Activated CD8-positive, alpha-beta T cell treated with anti-CD3 and anti-CD28 coated beads for 36 hours (primary cell): ENCODE measurements at regions not wholly inside any gene's neighbourhood (a gene's known extent, or its start where the extent isn't known, plus 50 kb on each side); places are given as distances from the start of the nearest gene placed in this dataset.
"Not testable (repeated sequence)": the region's sequence is repeated elsewhere in the genome, so short reads cannot be mapped to it uniquely, and the experiment has no call there.

Source experiments
- ATAC-seq: fragments of 200-7000 bp; cut with Tn5 transposase; one replicate; pipeline ENCODE4 v1.10.0; 2021; ENCODE audit warnings: mild to moderate bottlenecking, moderate library complexity
- CTCF ChIA-PET: fragments of 350-600 bp; sonication (Branson Sonifier 250); formaldehyde crosslinking; loops from one replicate; lab custom pipeline; 2021; ENCODE audit warnings: antibody characterized with exemption; lab: Charles Lee
- POLR2A ChIA-PET: fragments of 350-600 bp; sonication (Branson Sonifier 250); formaldehyde crosslinking; loops from one replicate; lab custom pipeline; 2021; ENCODE audit warnings: antibody characterized with exemption; lab: Charles Lee
- DNase-seq: peaks from one replicate; pipeline ENCODE4 v3.0.0-alpha.2; 2020
- H3K27ac Mint-ChIP-seq: one replicate; pipeline ENCODE4 v1.8.0; 2021; ENCODE audit warnings: mild to moderate bottlenecking, mixed read lengths
- H3K27me3 Mint-ChIP-seq: one replicate; pipeline ENCODE4 v1.8.0; 2021; ENCODE audit warnings: mixed read lengths
- H3K36me3 Mint-ChIP-seq: one replicate; pipeline ENCODE4 v1.8.0; 2021; ENCODE audit warnings: low read depth, mixed read lengths
- H3K4me1 Mint-ChIP-seq: one replicate; pipeline ENCODE4 v1.8.0; 2021; ENCODE audit warnings: low read depth, mixed read lengths
- H3K4me3 Mint-ChIP-seq: one replicate; pipeline ENCODE4 v1.8.0; 2021; ENCODE audit warnings: mild to moderate bottlenecking, moderate library complexity, mixed read lengths
- H3K9me3 Mint-ChIP-seq: one replicate; pipeline ENCODE4 v1.8.0; 2021; ENCODE audit warnings: mixed read lengths
- intact Hi-C: fragments of 100-400 bp; cut with micrococcal nuclease; formaldehyde crosslinking; loops from one replicate; pipeline ENCODE4 v1.10.0; 2022
- TF ChIP-seq, protein P1 (sequence below): fragments of 200-600 bp; IDR thresholded peaks from one replicate; pipeline ENCODE4 v1.8.0; 2022; ENCODE audit warnings: antibody characterized with exemption, mild to moderate bottlenecking

DNA sequence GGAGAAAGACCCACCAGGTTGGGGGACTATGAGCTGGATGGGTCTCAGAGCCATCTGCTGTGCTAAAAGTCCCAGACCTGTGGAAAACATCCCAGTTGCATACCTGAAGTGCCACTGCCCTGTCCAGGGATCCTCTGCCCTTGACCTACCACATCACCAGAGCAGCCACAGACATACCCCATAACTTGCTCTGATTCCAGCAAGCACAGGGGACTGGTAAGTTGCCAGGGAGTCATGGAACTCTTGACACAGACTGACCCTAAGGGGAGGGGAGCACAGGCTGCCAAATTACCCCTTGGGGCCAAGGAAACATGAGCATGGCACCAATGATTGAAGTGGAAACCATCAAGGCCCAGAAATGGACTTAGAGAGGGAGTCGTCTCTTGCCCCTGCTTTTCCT, 1335.1 kb upstream of the ALCAM start:
- intact Hi-C loops, result no loop called here
- H3K27me3 Mint-ChIP-seq, result no peaks in the 10 kb centered on the region
- no peaks in the 10 kb centered on the region for H3K36me3 Mint-ChIP-seq
- ATAC-seq, result no peak
- DNase-seq, result no peak
- H3K4me1 Mint-ChIP-seq, result no peaks in the 10 kb centered on the region
- no peak overlapping the region for H3K4me3 Mint-ChIP-seq
- CTCF ChIA-PET, result no interaction called here
- H3K27ac Mint-ChIP-seq, result no peak overlapping the region
- TF ChIP-seq, protein P1, sequence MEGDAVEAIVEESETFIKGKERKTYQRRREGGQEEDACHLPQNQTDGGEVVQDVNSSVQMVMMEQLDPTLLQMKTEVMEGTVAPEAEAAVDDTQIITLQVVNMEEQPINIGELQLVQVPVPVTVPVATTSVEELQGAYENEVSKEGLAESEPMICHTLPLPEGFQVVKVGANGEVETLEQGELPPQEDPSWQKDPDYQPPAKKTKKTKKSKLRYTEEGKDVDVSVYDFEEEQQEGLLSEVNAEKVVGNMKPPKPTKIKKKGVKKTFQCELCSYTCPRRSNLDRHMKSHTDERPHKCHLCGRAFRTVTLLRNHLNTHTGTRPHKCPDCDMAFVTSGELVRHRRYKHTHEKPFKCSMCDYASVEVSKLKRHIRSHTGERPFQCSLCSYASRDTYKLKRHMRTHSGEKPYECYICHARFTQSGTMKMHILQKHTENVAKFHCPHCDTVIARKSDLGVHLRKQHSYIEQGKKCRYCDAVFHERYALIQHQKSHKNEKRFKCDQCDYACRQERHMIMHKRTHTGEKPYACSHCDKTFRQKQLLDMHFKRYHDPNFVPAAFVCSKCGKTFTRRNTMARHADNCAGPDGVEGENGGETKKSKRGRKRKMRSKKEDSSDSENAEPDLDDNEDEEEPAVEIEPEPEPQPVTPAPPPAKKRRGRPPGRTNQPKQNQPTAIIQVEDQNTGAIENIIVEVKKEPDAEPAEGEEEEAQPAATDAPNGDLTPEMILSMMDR, result no peak
- POLR2A ChIA-PET, result no interaction called here
- peaks cover 14% of the 10 kb centered on the region for H3K9me3 Mint-ChIP-seq

DNA sequence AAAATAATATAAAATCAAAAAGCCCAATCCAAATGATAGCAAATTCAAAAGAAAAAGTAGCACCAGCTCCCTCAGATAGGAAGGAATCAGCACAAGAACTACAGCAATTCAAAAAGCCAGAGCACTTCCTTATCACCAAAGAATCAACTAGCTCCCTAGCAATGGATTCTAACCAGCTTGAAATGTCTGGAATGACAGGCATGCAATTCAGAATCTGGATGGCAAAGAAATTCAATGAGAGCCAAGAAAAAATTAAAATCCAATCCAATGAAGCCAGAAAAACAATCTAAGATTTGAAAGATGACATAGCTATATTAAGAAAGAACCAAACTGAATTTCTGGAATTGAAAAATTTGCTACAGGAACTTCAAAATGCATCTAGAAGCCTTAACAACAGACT, 1334.4 kb upstream of the ALCAM start:
- CTCF ChIA-PET, result no interaction called here
- Mint-ChIP-seq H3K36me3 (no peaks in the 10 kb centered on the region), H3K4me1 (no peaks in the 10 kb centered on the region), H3K4me3 (no peak overlapping the region), H3K27ac (no peak overlapping the region), H3K9me3 (peaks cover 14% of the 10 kb centered on the region), H3K27me3 (no peaks in the 10 kb centered on the region)
- no peak for DNase-seq
- POLR2A ChIA-PET, result no interaction called here
- TF ChIP-seq, protein P1, result no peak
- intact Hi-C loops, result no loop called here
- no peak for ATAC-seq

DNA sequence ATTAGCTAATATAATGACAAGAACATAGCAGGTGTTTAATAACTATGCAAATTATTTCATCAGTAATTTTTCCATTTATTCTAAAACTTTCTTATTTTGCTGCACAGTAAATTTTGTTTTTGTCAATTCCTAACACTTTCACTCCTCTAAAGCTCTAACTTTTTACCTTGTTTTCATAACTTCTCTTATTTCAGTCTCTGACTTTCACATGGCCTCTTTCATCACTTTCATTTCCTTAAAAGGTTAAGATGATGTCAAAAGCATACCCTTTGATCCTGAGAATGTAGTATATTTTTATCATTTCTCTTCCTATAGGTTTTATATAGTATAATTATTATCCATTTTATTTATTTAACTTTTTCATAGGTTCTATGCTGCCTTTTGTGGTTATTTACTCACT, 1325.8 kb upstream of the ALCAM start:
- no peaks in the 10 kb centered on the region for H3K36me3 Mint-ChIP-seq
- ChIA-PET POLR2A (no interaction called here), CTCF (interaction anchor here (0.7 kb wide), 1 partner anchor 10 kb away, joined by 3 read pairs; no protein-coding TSS in a partner anchor)
- ATAC-seq (no peak), DNase-seq (no peak)
- intact Hi-C loops, result no loop called here
- no peaks in the 10 kb centered on the region for H3K4me1 Mint-ChIP-seq
- H3K9me3 Mint-ChIP-seq, result peaks cover 5% of the 10 kb centered on the region
- H3K4me3 Mint-ChIP-seq, result no peak overlapping the region
- no peak overlapping the region for H3K27ac Mint-ChIP-seq
- TF ChIP-seq, protein P1, result no peak
- H3K27me3 Mint-ChIP-seq, result no peaks in the 10 kb centered on the region

DNA sequence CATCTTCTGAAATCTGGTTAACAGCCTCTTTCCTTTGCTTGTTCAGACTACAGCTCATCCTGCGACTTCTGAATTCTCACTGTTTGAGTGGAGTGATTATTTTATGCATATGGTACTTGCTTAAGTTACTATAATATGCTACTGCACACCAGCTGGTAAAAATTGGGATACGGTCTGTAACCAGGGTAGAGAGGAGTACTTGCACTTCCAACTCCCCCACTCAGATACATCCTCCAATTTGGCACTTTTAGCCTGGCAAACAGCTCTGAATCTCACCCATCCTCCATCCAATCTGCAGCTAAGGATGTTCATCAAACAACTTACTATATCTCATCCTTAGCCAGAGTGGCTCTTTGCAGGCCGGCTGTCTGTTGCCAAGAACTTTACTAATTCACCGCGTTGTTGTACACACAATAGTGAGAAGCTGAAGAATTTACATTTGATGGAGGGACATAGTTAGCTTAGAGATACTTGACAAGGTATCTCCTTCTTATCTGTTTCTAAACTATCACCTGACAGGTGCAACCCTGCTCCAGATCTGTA, 1323.6 kb upstream of the ALCAM start:
- POLR2A ChIA-PET, H3K36me3 Mint-ChIP-seq: not testable (repeated sequence)

DNA sequence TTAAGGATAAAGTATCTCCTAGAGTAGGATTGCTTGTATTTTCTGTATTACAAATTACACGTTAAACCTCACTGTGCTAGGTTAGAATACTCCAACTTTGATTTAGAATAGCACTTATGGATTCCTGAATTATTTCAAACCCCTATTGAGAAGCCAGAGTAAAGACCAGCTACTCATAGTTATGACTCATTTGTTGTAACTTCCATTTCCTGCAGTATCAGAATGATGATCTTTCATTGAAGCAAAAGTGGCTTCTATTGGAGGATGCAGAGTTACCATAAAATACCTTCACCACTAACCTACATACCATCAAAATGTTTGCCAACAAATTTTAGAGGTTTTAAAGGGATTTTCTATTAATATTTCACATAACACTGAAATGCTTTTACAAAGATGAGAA, 1322.7 kb upstream of the ALCAM start:
- DNase-seq, result no peak
- POLR2A ChIA-PET, result no interaction called here
- ATAC-seq, result no peak
- intact Hi-C loops, result no loop called here
- H3K36me3 Mint-ChIP-seq, result no peaks in the 10 kb centered on the region
- TF ChIP-seq, protein P1, result no peak
- H3K27ac Mint-ChIP-seq, result no peak overlapping the region
- H3K4me3 Mint-ChIP-seq, result no peak overlapping the region
- H3K4me1 Mint-ChIP-seq, result no peaks in the 10 kb centered on the region
- H3K9me3 Mint-ChIP-seq, result no peaks in the 10 kb centered on the region
- CTCF ChIA-PET, result no interaction called here
- H3K27me3 Mint-ChIP-seq, result no peaks in the 10 kb centered on the region

More for the DNA sequence above, 1323.6 kb upstream of the ALCAM start:
- H3K4me1 Mint-ChIP-seq, H3K4me3 Mint-ChIP-seq, CTCF ChIA-PET, H3K27me3 Mint-ChIP-seq, intact Hi-C loops, H3K27ac Mint-ChIP-seq, ATAC-seq, H3K9me3 Mint-ChIP-seq, DNase-seq: not testable (repeated sequence)

DNA sequence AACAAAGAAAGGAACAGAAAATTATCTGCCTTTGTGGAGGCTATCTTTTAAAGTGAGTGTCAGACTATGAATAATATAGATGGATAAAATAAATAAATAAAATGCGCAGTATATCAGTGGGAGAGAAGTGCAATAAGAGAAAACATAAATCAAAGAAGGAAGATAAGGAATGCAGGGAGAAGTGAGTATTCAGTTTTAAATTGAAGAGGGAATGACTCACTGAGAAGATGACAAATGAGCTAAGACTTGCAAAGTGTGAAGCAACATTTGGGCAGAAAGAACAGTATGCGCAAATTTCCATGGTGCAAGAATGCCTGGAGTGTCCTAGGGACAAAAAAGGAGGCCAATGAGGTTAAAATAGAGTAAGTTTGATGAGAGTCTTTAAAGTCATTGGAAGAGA, 1300.1 kb upstream of the ALCAM start:
- TF ChIP-seq, protein P1, result no peak
- no peaks in the 10 kb centered on the region for H3K27me3 Mint-ChIP-seq
- no peak overlapping the region for H3K4me3 Mint-ChIP-seq
- H3K4me1 Mint-ChIP-seq, result no peaks in the 10 kb centered on the region
- ChIA-PET POLR2A (no interaction called here), CTCF (no interaction called here)
- H3K36me3 Mint-ChIP-seq, result no peaks in the 10 kb centered on the region
- intact Hi-C loops, result no loop called here
- DNase-seq (no peak), ATAC-seq (no peak)
- H3K27ac Mint-ChIP-seq, result no peak overlapping the region
- peaks cover 2% of the 10 kb centered on the region for H3K9me3 Mint-ChIP-seq
